IMR-90 (cell line): ENCODE measurements at regions not wholly inside any gene's neighbourhood (a gene's known extent, or its start where the extent isn't known, plus 50 kb on each side); places are given as distances from the start of the nearest gene placed in this dataset.

Experiments
- ATAC-seq: fragments of 200-7000 bp; cut with Tn5 transposase; 2 replicates; pipeline ENCODE4 v1.9.1; 2020; ENCODE audit warnings: low read depth, mild to moderate bottlenecking, moderate library complexity
- BruUV-seq: library from RNA; stranded (reverse); fragments of 400-500 nt; replicated peaks from 2 replicates; lab custom pipeline; 2021; lab: Mats Ljungman, UMichigan
- CTCF ChIA-PET: fragments of 300-600 bp; formaldehyde crosslinking; extraction: SDS; loops from one replicate; lab custom pipeline; 2021; ENCODE audit warnings: antibody characterized with exemption; lab: Yijun Ruan, JAX
- POLR2A ChIA-PET: fragments of 300-600 bp; sonication (Branson Sonifier 250); formaldehyde crosslinking; loops from one replicate; lab custom pipeline; 2022; ENCODE audit warnings: antibody characterized with exemption; ENCODE audit not compliant: unreplicated experiment; lab: Charles Lee
- DNase-seq: peaks from one replicate; pipeline ENCODE4 v3.0.0; 2013
- H2AFZ ChIP-seq: replicated peaks from 2 replicates; pipeline ENCODE3; 2013; ENCODE audit warnings: low read length, mild to moderate bottlenecking; ENCODE audit not compliant: poor library complexity
- H2AK5ac ChIP-seq: 2 replicates; pipeline ENCODE4 v1.6.1; 2013; ENCODE audit warnings: low read depth, low read length, inconsistent platforms
- H2AK9ac ChIP-seq: replicated peaks from 2 replicates; pipeline ENCODE3; 2013; ENCODE audit warnings: mild to moderate bottlenecking, low read depth, low read length, moderate library complexity; ENCODE audit not compliant: poor library complexity
- H2BK120ac ChIP-seq: 2 replicates; pipeline ENCODE4 v1.6.1; 2013; ENCODE audit warnings: low read depth, low read length, inconsistent platforms
- H2BK15ac ChIP-seq: 3 replicates; pipeline ENCODE4 v1.6.1; 2013; ENCODE audit warnings: low read depth, low read length, inconsistent platforms
- H2BK20ac ChIP-seq: 2 replicates; pipeline ENCODE4 v1.6.1; 2013; ENCODE audit warnings: low read depth, mild to moderate bottlenecking, inconsistent platforms, low read length, moderate library complexity
- H2BK5ac ChIP-seq: 2 replicates; pipeline ENCODE4 v1.6.1; 2013; ENCODE audit warnings: mild to moderate bottlenecking, low read depth, low read length, inconsistent platforms; ENCODE audit not compliant: poor library complexity, severe bottlenecking
- H3K14ac ChIP-seq: replicated peaks from 2 replicates; pipeline ENCODE4 v1.6.1; 2013; ENCODE audit warnings: low read depth, low read length, inconsistent platforms
- H3K18ac ChIP-seq: 2 replicates; pipeline ENCODE4 v1.6.1; 2013; ENCODE audit warnings: low read depth, low read length, control low read depth
- H3K23ac ChIP-seq: 2 replicates; pipeline ENCODE4 v1.6.1; 2013; ENCODE audit warnings: low read depth, low read length, inconsistent platforms
- H3K27ac ChIP-seq: 2 replicates; pipeline ENCODE4 v1.5.1; 2013; ENCODE audit warnings: mild to moderate bottlenecking, control low read depth, low read length; ENCODE audit not compliant: insufficient read depth
- H3K27me3 ChIP-seq: 2 replicates; pipeline ENCODE4 v1.6.1; 2013; ENCODE audit warnings: low read length; ENCODE audit not compliant: control insufficient read depth, insufficient read depth
- H3K36me3 ChIP-seq: 2 replicates; pipeline ENCODE4 v1.6.1; 2013; ENCODE audit warnings: low read length, mixed read lengths; ENCODE audit not compliant: control insufficient read depth, insufficient read depth
- H3K4ac ChIP-seq: 2 replicates; pipeline ENCODE4 v1.6.1; 2013; ENCODE audit warnings: low read depth, low read length, inconsistent platforms
- H3K4me1 ChIP-seq: 2 replicates; pipeline ENCODE4 v1.6.1; 2013; ENCODE audit warnings: low read length, mixed read lengths; ENCODE audit not compliant: control insufficient read depth, insufficient read depth
- H3K4me2 ChIP-seq: 2 replicates; pipeline ENCODE4 v1.6.1; 2013; ENCODE audit warnings: low read depth, mild to moderate bottlenecking, control low read depth, low read length, moderate library complexity
- H3K4me3 ChIP-seq: 2 replicates; pipeline ENCODE4 v1.5.1; 2013; ENCODE audit warnings: low read depth, mild to moderate bottlenecking, control low read depth, low read length, moderate library complexity; ENCODE audit not compliant: insufficient read depth
- H3K56ac ChIP-seq: 2 replicates; pipeline ENCODE4 v1.6.1; 2013; ENCODE audit warnings: low read length, inconsistent platforms; ENCODE audit not compliant: insufficient read depth; ENCODE audit errors: extremely low read depth
- H3K79me1 ChIP-seq, 2 experiments: 2 replicates each; pipeline ENCODE4 v1.6.1; 2013; ENCODE audit warnings: low read length in 2 of 2, inconsistent platforms in 1 of 2, low read depth in 1 of 2
- H3K9ac ChIP-seq: 2 replicates; pipeline ENCODE4 v1.6.1; 2013; ENCODE audit warnings: low read depth, low read length, control low read depth
- H3K9me1 ChIP-seq: 2 replicates; pipeline ENCODE4 v1.6.1; 2013; ENCODE audit warnings: low read length, inconsistent platforms; ENCODE audit not compliant: insufficient read depth
- H3K9me3 ChIP-seq: 2 replicates; pipeline ENCODE4 v1.6.1; 2013; ENCODE audit warnings: low read length; ENCODE audit not compliant: control insufficient read depth, insufficient read depth
- H4K20me1 ChIP-seq: 2 replicates; pipeline ENCODE4 v1.6.1; 2013; ENCODE audit warnings: low read length, inconsistent platforms; ENCODE audit not compliant: insufficient read depth
- H4K5ac ChIP-seq: 2 replicates; pipeline ENCODE4 v1.6.1; 2013; ENCODE audit warnings: mild to moderate bottlenecking, low read depth, low read length, control low read depth
- H4K8ac ChIP-seq, 2 experiments: 2 replicates each; pipeline ENCODE4 v1.6.1; 2013; ENCODE audit warnings: low read depth in 2 of 2, low read length in 2 of 2, control low read depth in 1 of 2, inconsistent platforms in 1 of 2
- H4K91ac ChIP-seq: 2 replicates; pipeline ENCODE4 v1.6.1; 2013; ENCODE audit warnings: low read depth, low read length, inconsistent platforms; ENCODE audit not compliant: insufficient read depth
- ELK1 ChIP-seq: fragments of 150-350 bp; IDR thresholded peaks from 2 replicates; pipeline ENCODE4 v1.6.1; 2016; ENCODE audit warnings: low read depth, mild to moderate bottlenecking, low read length, moderate library complexity, borderline replicate concordance
- FOS ChIP-seq: fragments of 150-350 bp; IDR thresholded peaks from 2 replicates; pipeline ENCODE4 v1.6.1; 2016; ENCODE audit warnings: low read depth, low read length
- MAFK ChIP-seq: IDR thresholded peaks from 2 replicates; pipeline ENCODE4 v1.6.1; 2012; ENCODE audit warnings: low read depth, low read length, improper control_type of control experiment
- MAZ ChIP-seq: IDR thresholded peaks from 2 replicates; pipeline ENCODE4 v1.6.1; 2012; ENCODE audit warnings: low read depth, mild to moderate bottlenecking, low read length, improper control_type of control experiment, moderate library complexity, borderline replicate concordance
- NFE2L2 ChIP-seq: fragments of 150-350 bp; IDR thresholded peaks from 2 replicates; pipeline ENCODE4 v1.6.1; 2016; ENCODE audit warnings: low read depth, mild to moderate bottlenecking, low read length
- RAD21 ChIP-seq: IDR thresholded peaks from 2 replicates; pipeline ENCODE4 v1.6.1; 2012; ENCODE audit warnings: low read length, improper control_type of control experiment
- USF2 ChIP-seq: fragments of 150-350 bp; IDR thresholded peaks from 2 replicates; pipeline ENCODE4 v1.6.1; 2017; ENCODE audit warnings: mild to moderate bottlenecking, antibody characterized with exemption, low read length, low read depth
- WGBS, 2 experiments: methylation state at CpG; one replicate each; pipeline versions ENCODE4 v1.1.5 to v1.1.7; 2013; ENCODE audit warnings: missing lambda C conversion rate in 2 of 2; ENCODE audit not compliant: insufficient read length in 1 of 2; ENCODE audit errors: extremely low coverage in 2 of 2; 5-methylcytosine and 5-hydroxymethylcytosine counted together
- dilution Hi-C: fragments of 300-500 bp; cut with HindIII; formaldehyde crosslinking; loops from one replicate; pipeline ENCODE4 v1.14.3; 2018; ENCODE audit warnings: low sequenced_read_pairs; ENCODE audit not compliant: unreplicated experiment
- in situ Hi-C: fragments of 300-500 bp; cut with MboI; formaldehyde crosslinking; loops from 3 replicates; pipeline ENCODE4 v1.14.3; 2019; ENCODE audit warnings: low sequenced_read_pairs, inconsistent platforms, mixed read lengths
- intact Hi-C: fragments of 100-400 bp; cut with micrococcal nuclease; formaldehyde crosslinking; loops from 2 replicates; pipeline ENCODE4 v1.10.0; 2022

- Histone ChIP-seq H3K36me3 (no peaks in the 10 kb centered on the region), H4K20me1 (no peaks in the 10 kb centered on the region), H2BK15ac (no peak overlapping the region), H3K14ac (no peak overlapping the region), H4K91ac (no peak overlapping the region), H2AFZ (no peak overlapping the region), H4K8ac (no peak overlapping the region), H3K27me3 (no peaks in the 10 kb centered on the region), H3K56ac (no peak overlapping the region), H2BK5ac (no peak overlapping the region), H3K23ac (no peak overlapping the region), H2AK9ac (no peak overlapping the region), H3K4me2 (no peak overlapping the region), H3K9ac (no peak overlapping the region), H2AK5ac (no peak overlapping the region), H3K9me1 (no peaks in the 10 kb centered on the region), H2BK120ac (no peak overlapping the region), H3K27ac (no peak overlapping the region), H3K9me3 (peaks cover 9% of the 10 kb centered on the region), H4K5ac (no peak overlapping the region), H3K18ac (no peak overlapping the region), H2BK20ac (no peak overlapping the region), H3K4me1 (no peaks in the 10 kb centered on the region), H3K4ac (no peak overlapping the region), H3K79me1 (no peaks in the 10 kb centered on the region), H3K4me3 (no peak overlapping the region)
- BruUV-seq, result no TSS peak
- no peak for TF ChIP-seq ELK1
- no peak for TF ChIP-seq MAFK
- no peak for TF ChIP-seq RAD21
- TF ChIP-seq USF2, result no peak
- TF ChIP-seq NFE2L2, result no peak
- TF ChIP-seq FOS, result no peak
- no peak for TF ChIP-seq MAZ
- intact Hi-C loops (no loop called here), in situ Hi-C loops (no loop called here), dilution Hi-C loops (no loop called here)
- ChIA-PET CTCF (interaction anchor here (0.7 kb wide), 2 partner anchors 139 to 1012 kb away, joined by 3 read pairs; no protein-coding TSS in a partner anchor), POLR2A (no interaction called here)
- ATAC-seq, result no peak
- DNase-seq, result no peak
- WGBS, 2 experiments, result no CpG with 5 or more reads among the region's 3 CpGs
These were observed 317.7 kb upstream of the ONECUT1 start for GRCh38 chr15:53107855-53108254.
